H1 (cell line): ENCODE measurements at regions not wholly inside any gene's neighbourhood (a gene's known extent, or its start where the extent isn't known, plus 50 kb on each side); places are given as distances from the start of the nearest gene placed in this dataset.

Experiments
- BACH1 ChIP-seq: IDR thresholded peaks from 2 replicates; pipeline ENCODE4 v1.6.1; 2012; ENCODE audit warnings: low read length, improper control_type of control experiment
- POLR2AphosphoS5 ChIP-seq: IDR thresholded peaks from 2 replicates; pipeline ENCODE4 v1.6.1; 2011; ENCODE audit warnings: low read depth, low read length
- POU5F1 ChIP-seq: IDR thresholded peaks from 2 replicates; pipeline ENCODE4 v1.6.1; 2011; ENCODE audit warnings: low read depth, mild to moderate bottlenecking, low read length, moderate library complexity

DNA sequence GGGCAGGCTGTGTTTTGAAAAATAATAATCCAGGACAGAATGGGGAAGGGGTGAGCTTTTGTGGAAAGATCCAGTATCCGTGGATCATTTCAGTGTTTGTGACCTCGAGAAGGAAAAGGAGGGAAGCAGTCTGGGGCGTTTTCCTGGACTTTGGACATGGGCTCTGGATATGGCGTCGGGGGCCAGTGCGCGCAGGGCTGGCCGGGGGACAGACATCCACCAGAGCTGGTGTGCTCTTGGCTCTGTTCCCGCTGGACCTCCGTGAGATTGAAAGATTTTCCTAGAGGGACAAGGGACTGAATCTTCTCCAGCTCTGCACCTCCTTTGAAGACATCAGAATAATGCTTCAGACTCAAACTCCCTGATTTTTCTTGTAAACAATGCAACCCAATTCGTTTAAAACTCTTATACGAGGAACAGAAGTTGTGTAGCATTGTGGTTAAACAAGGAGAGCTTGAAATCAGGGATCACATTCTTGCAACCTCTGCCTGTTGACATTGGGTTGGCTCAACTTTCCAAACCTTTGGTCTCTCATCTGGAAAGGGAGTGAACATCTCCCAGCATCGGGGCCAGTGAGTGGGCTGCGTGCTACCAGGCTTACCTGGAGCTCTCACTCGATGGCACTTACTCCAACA, 75.9 kb downstream of the C16orf95 start (continued):
- TF ChIP-seq BACH1 (no peak), POU5F1 (no peak), POLR2AphosphoS5 (no peak)
